ENCODE measurements at regions not wholly inside any gene's neighbourhood (a gene's known extent, or its start where the extent isn't known, plus 50 kb on each side); places are given as distances from the start of the nearest gene placed in this dataset.
"Not testable (repeated sequence)": the region's sequence is repeated elsewhere in the genome, so short reads cannot be mapped to it uniquely, and the experiment has no call there.

DNA sequence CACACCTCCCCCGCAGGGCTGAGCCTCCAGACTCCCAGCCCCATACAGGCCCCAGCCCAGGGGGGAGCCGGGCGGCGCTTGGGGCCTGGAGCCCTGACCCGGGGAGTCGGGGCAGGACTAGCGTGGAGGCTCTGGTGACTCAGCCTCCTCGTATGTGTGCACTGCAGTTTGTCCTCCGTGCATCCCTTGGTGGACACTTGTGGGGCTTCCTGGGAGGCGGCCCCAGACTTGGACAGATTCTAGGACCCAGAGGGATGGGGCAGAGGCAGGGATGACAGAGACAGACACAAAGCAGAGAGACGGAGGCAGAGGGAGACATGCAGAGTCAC, 161.6 kb downstream of the TMEM121 start:
- WGBS, 5 donors = 60 to 64% (median 61%) methylated on average over 7 to 11 of the region's 11 CpGs; no CpG with 5 or more reads in 1 of the 5 donors
- H3K27me3 ChIP-seq; H3K36me3 ChIP-seq; H3K9me3 ChIP-seq; intact Hi-C loops (cut with DNase I; ENCODE audit: low total_unique reads); H3K27ac ChIP-seq; H3K4me3 ChIP-seq; H3K4me1 ChIP-seq; DNase-seq: not testable (repeated sequence)

DNA sequence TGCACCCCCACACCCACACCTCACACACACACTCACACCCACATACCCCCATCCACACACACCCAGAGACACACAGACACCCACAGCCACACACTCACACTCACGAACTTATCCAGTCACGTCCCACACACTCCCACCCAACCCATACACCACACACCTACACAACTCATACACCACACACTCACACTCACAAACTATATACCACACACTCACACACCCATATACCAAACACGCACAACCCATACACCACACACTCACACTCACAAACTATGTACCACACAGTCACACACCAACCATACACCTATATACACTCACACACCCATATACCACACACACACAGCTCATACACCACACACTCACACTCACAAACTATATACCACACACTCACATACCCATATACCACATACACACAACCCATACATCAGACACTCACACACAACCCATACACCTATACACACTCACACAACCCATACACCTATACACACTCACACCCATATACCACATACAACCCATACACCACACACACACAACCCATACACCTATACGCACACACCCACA, 162.4 kb downstream of the TMEM121 start:
- intact Hi-C loops (cut with DNase I; ENCODE audit: low total_unique reads); DNase-seq; H3K36me3 ChIP-seq; H3K4me3 ChIP-seq; H3K4me1 ChIP-seq; H3K27me3 ChIP-seq; H3K27ac ChIP-seq; H3K9me3 ChIP-seq: not testable (repeated sequence)
- 87 to 97% (median 90%) methylated on average over 3 to 4 of the region's 4 CpGs for WGBS, 5 donors

DNA sequence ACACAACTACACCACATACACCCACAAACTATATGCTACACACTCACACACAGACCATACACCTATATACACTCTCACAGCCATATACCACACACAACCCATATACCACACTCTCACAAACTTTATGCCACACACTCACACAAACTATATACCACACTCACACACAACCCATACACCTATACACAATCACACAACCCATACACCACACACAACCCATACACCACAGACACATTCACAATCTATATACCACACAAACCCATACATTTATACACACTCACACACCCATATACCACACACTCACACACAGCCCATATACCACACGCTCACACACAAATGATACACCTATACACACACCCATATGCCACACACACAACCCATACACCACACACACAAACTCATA, 163.3 kb downstream of the TMEM121 start:
- H3K4me1 ChIP-seq = no peaks in the 10 kb centered on the region
- TF ChIP-seq EP300 (IDR thresholded peaks at IDR 0.05) (no peak), POLR2A (IDR thresholded peaks at IDR 0.05) (no peak), POLR2AphosphoS5 (IDR thresholded peaks at IDR 0.05) (no peak)
- TF ChIP-seq, protein P1, sequence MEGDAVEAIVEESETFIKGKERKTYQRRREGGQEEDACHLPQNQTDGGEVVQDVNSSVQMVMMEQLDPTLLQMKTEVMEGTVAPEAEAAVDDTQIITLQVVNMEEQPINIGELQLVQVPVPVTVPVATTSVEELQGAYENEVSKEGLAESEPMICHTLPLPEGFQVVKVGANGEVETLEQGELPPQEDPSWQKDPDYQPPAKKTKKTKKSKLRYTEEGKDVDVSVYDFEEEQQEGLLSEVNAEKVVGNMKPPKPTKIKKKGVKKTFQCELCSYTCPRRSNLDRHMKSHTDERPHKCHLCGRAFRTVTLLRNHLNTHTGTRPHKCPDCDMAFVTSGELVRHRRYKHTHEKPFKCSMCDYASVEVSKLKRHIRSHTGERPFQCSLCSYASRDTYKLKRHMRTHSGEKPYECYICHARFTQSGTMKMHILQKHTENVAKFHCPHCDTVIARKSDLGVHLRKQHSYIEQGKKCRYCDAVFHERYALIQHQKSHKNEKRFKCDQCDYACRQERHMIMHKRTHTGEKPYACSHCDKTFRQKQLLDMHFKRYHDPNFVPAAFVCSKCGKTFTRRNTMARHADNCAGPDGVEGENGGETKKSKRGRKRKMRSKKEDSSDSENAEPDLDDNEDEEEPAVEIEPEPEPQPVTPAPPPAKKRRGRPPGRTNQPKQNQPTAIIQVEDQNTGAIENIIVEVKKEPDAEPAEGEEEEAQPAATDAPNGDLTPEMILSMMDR (IDR thresholded peaks at IDR 0.05) = no peak
- intact Hi-C loops (cut with DNase I; ENCODE audit: low total_unique reads) = no loop called here
- H3K27me3 ChIP-seq = no peaks in the 10 kb centered on the region
- DNase-seq = no peak
- H3K9me3 ChIP-seq = no peaks in the 10 kb centered on the region
- no peak overlapping the region for H3K4me3 ChIP-seq
- no peak overlapping the region for H3K27ac ChIP-seq
- no peaks in the 10 kb centered on the region for H3K36me3 ChIP-seq
- 87 to 98% (median 95%) methylated on average over 1 of the region's 1 CpG for WGBS, 5 donors

DNA sequence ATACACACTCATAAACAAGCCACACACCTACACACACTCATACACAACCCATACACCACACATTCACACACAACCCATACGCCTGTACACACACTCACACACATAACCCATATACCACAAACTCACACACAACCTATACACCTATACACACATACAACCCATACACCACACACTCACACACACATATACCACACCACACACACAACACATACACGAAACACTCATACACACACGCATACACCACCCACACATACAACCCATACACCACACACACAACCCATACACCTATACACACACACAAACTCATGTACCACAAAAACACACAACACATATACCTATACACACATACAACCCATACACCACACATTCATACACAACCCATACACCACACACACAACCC, 164.3 kb downstream of the TMEM121 start:
- WGBS, 5 donors = 84 to 95% (median 93%) methylated on average over 3 of the region's 3 CpGs
- no peak for TF ChIP-seq POLR2AphosphoS5 (IDR thresholded peaks at IDR 0.05)
- TF ChIP-seq EP300 (IDR thresholded peaks at IDR 0.05) = no peak
- TF ChIP-seq POLR2A (IDR thresholded peaks at IDR 0.05) = no peak
- TF ChIP-seq, protein P1 (IDR thresholded peaks at IDR 0.05) = no peak
- Histone ChIP-seq H3K27me3 (no peaks in the 10 kb centered on the region), H3K36me3 (no peaks in the 10 kb centered on the region), H3K9me3 (no peaks in the 10 kb centered on the region), H3K4me3 (no peak overlapping the region), H3K27ac (no peak overlapping the region), H3K4me1 (no peaks in the 10 kb centered on the region)
- no peak for DNase-seq
- intact Hi-C loops (cut with DNase I; ENCODE audit: low total_unique reads) = no loop called here

DNA sequence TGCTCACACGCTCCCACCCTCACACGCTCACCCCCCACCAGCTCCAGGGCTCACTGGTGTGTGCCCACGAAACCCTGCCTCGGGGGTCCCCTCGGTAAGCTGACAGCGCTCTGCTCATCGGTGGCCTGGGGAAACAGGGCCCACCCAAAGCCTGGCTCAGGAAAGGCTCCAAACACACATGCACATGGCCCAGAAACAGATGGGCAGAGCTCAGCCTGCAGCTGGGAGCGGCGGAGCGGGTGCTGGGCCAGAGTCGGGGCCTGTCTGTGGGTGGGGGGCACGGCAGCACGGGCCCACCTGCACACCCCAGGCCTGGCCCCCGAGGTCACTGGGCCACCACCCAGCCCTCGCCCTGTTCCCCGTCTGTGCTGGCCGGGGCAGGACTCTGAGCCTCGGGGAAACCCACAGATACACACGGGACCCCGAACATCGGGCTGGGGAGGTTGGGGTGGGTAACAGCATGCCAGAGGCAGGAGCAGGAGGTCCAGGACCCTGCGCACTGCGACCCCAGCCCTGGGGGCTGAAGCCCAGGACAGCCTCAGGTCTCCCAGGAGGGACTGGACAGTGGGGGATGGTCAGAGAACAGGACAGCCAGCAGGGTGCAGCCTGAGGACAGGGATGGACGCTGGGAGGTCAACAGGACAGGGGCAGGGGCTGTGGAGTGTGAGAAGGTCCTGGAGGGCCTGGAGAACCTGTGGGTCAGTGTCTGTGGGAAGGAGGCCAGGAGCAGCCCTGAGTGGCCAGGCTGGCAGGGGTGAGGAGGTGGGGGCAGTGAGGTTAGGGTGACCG, 165.1 kb downstream of the TMEM121 start:
- H3K36me3 ChIP-seq; H3K4me1 ChIP-seq; H3K27me3 ChIP-seq; DNase-seq; H3K4me3 ChIP-seq; H3K9me3 ChIP-seq; H3K27ac ChIP-seq; intact Hi-C loops (cut with DNase I; ENCODE audit: low total_unique reads): not testable (repeated sequence)
- 87 to 91% (median 89%) methylated on average over 12 to 24 of the region's 25 CpGs for WGBS, 5 donors

DNA sequence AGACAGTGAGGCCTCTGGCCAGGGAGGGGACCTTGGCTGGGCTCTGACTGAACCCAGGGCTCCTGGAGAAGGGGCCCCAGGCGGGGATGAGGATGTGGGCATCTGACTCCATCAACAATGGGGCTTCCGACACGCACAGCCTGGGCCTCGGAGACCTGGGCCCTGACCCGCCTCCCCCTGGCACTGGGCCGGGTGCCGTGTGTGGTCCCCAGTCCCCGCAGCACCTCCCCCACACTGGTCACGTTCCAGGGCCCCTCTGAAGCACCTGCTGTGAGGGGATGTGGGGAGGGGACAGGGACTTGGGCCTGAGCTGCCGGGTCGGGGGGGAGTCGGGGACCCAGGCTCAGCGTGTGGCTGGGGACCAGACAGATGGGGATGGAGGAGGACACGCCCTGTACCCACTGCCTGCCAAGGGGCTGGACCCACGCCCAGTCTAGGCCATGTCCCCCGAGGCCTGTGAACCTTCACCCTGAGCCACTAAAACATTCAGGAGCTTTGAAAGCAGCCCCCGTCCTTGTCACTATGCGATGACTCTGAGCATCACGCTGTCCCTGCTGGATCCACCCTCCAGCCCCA, 165.8 kb downstream of the TMEM121 start:
- H3K27me3 ChIP-seq; H3K27ac ChIP-seq; H3K4me1 ChIP-seq; H3K36me3 ChIP-seq; DNase-seq; intact Hi-C loops (cut with DNase I; ENCODE audit: low total_unique reads); H3K9me3 ChIP-seq; H3K4me3 ChIP-seq: not testable (repeated sequence)
- WGBS, 5 donors = 90% methylated on average over 5 of the region's 19 CpGs; no CpG with 5 or more reads in 4 of the 5 donors

Data from stomach (tissue), 8 donors.